ENCODE measurements at regions not wholly inside any gene's neighbourhood (a gene's known extent, or its start where the extent isn't known, plus 50 kb on each side); places are given as distances from the start of the nearest gene placed in this dataset.
"Not testable (repeated sequence)": the region's sequence is repeated elsewhere in the genome, so short reads cannot be mapped to it uniquely, and the experiment has no call there.

DNA sequence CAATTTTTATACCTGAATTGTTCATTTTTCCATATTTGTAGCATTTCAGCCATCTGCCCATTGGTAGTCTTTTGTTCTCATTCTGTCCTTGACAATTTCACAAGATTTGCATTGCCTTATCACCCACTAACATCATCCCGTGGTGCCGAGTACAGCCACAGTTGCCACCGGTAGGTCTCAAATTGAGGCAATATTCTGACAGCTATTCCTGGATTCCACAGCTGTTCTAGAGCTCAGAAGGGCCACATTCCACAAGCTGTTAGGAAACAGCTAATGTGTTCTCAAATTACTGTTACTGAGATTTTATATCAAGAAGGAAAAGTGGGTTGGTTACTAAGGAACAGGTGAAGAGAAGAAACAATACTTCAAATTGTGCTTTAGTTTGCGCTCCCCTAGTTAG lies 178.8 kb downstream of the RPRM start:
- no peak for DNase-seq

DNA sequence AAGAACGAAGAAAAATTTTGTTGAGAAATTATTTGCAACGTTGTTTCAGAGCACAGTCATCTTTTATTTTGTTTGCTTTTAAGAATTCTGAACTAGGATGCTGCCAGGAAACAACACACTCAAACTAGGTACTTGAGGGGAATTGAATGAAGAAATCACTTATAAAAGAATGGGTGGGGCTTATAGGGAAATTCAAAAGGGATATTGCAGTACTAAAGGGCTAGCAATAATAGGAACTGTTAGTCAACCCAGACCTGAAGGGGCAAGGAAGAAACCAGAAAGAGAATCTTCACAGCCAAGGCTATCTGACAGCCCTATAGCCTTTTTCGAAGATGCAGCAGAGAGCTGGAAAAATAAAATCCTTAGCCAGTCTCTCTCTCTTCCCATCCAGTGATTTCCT lies 179.3 kb downstream of the RPRM start:
- DNase-seq = no peak

DNA sequence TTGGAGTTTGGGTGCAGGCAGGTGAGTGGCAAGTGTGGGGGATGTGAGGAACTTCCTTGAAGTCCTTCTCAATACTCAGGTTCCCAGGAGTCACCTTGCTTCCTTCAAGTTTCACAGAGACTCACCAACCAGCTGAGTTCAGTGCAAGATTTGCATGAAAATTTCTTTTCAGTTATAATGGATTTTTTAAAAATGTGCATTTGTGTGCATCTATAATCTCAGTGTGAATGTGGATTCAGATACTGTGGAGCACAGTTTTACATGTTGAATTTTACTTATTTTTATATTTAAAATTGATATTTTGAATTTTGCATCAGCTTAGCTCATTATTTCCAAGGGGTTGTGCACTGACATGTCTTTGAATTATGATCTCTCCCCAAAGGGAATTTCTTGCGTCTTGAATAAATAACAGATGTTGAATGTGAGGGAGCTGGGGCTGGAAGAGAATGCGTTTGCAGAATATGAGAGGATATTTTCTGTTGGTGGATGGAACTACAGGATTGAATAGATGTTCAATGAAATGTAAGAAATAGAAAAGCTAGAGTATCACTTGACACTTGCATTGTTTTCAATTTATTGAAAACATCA lies 184.3 kb downstream of the RPRM start:
- no peak for DNase-seq

DNA sequence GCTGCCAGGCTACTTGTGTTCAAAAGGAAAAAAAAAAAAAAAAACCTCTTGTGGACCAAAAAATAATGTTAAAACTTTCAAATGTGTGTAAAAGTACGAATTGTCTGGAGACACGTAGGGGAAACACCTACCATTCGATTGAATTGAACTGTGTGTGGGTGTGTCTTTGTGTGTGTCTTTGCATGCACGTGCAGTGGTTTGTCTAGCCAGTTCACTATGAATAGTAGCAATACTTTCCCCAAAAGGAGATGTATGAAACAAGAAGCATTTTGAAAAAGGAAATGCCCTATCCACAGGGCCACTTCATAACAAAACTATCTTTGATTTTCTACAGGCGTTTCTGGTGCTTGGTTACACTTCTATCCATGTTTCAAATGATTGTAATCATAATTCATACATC lies 186.8 kb downstream of the RPRM start:
- DNase-seq = no peak

DNA sequence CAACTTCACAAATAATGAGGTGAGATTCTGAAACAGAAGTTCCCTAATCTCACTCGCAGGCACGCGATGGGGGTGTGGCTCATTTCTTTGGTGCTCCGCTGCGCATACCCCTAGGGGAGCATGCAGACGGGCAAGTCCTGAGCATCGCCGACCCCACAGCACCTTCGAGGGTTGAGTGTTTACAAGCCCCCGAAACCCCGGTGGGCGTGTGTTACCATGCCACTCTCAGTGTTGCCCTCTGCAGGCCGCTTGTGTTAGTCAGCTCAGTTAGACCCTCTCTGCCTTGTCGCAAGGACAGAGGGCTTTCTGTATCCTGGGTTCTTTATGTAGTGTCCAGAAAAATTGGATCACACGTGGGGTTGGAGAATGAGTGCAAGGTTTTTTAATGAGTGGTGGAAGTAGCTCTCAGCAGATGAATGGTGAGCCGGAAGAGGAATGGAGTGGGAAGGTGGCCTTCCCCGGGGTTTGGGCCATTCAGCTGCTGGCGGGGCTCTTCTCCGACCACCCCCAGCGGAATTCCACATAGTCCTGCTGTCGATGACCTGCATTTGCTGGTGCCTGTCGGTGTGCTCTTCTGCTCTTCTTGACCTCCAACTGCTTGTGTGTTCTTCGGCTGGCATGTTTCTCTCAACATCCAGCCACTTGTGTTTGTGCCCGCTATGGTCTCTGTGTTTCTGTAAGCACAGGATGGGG lies 191.3 kb downstream of the RPRM start:
- DNase-seq = no peak

DNA sequence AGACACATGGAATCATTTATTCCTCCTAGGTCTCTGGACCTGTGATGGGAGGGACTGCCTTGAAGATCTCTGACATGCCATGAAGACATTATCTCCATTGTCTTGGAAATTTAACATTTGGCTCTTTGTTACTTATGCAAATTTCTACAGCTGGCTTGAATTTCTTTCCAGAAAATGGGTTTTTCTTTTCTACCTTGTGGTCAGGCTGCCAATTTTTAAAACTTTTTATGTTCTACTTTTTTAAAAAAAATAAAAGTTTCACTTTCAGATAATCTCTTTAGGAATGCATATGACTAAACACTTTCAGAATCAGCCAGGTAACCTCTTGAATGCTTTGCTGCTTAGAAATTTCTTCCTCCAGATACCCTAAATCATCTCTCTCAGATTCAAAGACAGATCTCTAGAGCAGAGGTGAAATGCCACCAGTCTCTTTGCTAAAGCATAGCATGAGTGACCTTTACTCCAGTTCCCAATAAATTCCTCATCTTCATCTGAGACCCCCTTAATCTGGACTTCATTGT lies 209.6 kb downstream of the RPRM start:
- DNase-seq = no peak

DNA sequence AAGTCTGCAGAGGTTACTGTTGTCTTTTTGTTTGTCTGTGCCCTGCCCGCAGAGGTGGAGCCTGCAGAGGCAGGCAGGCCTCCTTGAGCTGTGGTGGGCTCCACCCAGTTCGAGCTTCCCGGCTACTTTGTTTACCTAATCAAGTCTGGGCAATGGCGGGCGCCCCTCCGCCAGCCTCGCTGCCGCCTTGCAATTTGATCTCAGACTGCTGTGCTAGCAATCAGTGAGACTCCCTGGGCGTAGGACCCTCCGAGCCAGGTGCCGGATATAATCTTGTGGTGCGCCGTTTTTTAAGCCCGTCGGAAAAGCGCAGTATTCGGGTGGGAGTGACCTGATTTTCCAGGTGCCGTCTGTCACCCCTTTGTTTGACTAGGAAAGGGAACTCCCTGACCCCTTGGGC lies 221.7 kb downstream of the RPRM start:
- not testable (repeated sequence) for DNase-seq

DNA sequence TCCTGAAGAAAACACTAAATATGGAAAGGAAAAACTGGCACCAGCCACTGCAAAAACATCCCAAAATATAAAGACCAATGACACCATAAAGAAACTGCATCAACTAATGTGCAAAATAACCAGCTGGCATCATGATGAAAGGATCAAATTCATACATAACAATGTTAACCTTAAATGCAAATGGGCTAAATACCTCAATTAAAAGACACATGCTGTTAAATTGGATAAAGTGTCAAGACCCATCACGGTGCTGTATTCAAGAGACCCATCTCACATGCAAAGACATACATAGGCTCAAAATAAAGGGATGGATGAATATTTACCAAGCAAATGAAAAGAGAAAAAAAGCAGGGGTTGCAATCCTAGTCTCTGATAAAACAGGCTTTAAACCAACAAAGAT lies 231.9 kb downstream of the RPRM start:
- DNase-seq = not testable (repeated sequence)

DNA sequence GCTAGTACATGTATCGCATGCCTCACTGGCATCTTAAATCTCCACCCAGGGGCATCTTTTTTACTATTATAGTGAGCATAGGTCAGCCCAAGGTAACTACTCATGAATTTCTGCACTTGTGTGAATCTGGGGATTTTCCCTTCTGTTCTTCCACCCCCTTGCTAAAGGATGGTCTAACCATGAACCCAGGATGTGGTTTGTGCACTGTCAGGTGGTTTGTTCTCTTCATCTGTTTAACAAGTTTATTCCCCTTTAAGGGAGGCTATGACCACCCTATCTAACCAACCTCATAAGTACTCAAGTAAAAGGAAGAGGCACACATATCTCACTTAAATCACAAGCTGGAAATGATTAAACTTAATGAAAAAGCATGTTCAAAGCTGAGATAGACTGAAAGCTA lies 243.0 kb downstream of the RPRM start:
- DNase-seq = no peak

DNA sequence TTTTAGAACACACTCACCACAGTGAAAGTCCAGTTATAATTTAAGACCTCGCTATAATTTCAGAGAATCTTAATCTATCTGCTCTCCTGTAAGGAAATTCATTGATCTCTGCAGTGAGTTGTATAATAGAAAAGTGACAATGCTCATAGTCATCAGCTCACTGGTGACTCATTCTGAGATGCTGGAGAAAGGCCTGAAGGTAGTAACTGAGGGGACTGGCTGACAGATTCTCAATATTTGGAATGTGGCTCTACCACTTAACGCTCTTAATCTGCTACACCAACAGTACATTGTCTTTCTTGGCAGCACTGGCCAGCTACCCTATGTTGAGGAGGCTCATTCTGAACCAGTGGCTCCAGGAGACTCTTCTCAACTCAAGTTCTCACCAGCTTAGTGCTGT lies 246.1 kb downstream of the RPRM start:
- no peak for DNase-seq

DNA sequence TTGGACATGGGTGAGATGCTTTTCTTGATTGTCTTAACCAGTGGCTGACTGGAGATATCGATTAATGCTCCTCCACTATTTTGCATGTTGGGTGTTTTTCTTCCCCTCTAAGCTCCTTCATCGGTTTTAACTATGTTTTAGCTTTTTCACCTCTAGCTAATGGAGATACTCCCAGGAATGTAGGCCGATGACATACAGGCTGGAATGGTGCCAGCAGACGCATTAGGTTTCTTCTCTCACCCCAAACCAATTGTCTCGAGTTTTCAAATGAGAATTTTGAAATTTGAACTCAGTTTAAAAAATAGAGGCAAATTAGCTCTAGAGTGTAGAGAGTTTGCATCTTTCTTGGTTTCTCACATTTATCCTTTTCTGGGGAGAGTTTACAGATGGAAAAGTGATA lies 247.6 kb downstream of the RPRM start:
- no peak for DNase-seq

DNA sequence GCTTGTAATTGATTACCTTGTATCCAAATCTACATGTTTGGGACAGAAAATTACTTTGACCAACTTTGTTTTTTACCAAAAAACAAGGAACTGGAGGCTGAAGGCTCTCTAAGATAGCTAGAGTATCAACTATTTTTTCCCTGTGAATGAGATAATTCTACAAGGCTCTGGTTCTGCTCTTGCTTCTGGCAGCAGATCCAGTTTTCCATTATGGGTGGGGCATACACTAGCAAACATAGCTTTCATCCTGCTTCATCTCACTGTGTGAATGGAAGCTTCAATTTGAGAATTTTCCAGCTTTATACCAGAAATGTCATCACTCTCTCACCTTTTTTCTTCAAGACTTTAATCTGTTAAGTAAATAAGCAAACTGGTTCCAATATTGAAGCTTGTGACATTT lies 249.7 kb downstream of the RPRM start:
- DNase-seq = no peak

DNA sequence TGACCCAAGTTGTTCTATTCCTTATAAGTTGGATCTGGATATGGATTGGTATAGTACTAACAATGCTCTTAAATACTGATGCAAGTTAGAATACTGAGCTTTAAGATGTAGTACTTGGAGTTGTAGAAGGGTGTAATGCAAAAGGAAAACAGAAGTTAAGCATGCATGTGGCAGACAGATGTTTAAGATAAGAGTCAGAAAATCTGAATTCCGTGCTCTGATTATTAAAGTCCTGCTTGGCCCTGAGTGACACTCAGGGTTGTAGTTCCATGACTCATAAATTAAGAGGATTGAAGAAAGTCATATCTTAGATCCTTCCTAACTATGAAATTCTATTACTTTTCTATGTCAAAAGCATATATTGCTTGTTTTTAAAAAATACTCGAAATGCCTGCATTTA lies 250.6 kb downstream of the RPRM start:
- no peak for DNase-seq

DNA sequence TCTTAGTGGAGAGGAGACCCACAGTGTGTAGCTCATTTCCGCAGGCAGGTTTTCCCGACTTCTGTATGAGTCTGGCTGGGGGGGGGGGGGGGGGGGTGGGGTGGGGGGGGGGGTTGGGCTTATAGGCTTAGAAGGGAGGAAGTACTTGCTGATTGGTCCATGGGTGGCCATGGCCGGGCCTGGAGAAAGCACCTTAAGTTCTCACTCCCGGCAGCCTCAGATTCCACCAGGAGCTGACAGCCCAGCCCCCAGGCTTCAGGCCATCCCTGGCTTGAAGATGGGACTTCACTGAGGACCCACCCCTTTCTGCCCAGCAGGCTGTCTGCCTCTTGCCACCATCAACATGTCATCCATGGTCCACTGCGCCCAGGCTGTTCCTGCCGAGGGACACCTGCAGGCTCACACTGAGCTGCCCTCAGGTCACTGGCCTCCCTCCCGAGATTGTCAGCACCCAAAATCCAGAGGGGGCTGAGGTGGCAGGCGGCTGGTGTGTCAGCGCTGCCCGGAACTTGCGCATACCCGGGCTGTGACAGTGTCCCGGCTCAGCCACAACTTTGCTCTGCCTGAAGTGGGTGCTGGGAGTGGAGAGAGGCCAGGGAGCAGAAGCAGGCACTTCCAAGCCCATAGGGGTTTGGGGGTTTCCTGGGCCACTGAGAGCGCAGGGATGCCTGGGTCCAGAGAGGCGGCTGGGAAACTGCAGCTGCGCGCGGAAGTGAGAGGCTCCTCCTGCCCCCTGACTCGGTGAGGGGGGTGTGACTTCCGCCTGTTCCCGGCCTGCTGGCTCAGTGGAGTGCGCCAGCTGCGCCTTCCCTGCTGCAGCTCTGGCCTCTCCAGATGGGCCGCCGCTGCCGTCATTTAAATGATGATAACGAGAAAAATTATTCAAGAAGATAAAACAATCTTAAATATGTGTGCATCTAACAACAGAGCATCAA lies 256.1 kb downstream of the RPRM start:
- no peak for DNase-seq

DNA sequence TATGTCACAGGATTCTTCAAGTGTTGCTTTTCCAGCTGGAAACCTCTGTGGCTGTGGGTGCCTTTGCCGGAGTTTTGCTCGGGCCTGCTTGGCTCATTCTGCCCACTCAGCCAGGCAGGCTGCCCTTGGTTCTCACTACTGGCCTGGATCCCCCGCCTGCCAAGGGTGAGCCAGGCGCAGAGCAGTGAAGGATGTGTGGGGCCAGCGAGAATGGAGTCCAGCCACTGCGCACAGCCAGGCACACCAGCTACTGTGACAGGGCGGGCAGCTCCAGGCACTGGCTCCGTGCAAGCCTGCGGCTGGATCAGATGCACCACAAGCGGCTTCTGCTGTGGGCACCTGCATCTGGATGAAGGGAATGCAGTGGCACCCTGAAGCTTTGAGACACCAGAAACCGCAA lies 257.1 kb downstream of the RPRM start:
- DNase-seq = no peak

DNA sequence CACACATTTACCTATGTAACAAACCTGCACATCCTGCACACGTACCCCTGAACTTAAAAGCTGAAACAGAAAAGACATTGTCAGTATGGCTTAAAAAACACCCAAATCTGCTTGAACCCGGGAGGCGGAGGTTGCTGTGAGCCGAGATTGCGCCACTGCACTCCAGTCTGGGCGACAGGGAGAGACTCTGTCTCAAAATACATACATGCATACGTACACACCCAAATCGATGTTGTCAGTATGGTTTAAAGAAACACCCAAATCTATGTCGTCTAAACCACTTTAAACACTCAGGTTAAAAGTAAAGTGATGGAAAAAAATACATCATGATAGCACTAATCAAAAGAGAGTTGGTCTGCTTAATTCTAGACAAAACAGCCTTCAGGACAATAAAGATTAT lies 257.5 kb downstream of the RPRM start:
- no peak for DNase-seq

DNA sequence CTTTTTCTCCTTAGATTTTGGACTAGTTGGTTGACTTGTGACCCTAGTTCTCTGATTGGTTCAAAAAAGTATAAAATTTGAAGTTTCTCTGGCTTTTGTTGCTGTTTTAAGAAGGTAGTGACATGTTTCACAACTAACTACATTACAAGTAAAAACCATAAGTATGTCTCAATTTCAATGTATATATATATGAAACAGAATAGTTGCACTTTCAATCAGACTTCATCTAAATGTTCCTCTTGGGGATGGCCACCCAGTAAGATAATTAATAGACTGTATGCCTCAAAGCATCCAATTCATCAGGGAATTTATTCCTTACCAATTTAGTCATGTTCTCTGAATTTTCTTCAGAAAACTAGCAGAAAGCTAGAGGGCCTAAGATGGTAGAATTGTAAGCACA lies 259.7 kb downstream of the RPRM start:
- no peak for DNase-seq

DNA sequence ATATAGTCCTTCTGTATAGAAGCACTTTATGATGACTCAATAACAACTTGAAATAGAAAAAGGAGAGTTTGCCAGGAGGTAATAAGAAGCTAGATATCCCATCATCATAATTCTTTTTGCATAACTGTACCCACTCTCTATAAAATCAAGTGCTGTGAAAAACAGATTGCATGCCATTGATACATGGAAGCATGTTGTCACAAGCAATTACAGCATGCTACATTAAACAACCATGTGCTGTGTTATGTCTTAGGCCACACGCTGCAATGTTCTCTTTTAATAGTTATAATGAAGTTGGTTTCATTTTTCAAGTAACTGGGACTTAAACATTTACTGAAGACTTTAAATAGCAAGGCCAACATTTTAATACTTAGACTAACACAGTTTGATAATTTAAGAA lies 264.2 kb downstream of the RPRM start:
- no peak for DNase-seq

DNA sequence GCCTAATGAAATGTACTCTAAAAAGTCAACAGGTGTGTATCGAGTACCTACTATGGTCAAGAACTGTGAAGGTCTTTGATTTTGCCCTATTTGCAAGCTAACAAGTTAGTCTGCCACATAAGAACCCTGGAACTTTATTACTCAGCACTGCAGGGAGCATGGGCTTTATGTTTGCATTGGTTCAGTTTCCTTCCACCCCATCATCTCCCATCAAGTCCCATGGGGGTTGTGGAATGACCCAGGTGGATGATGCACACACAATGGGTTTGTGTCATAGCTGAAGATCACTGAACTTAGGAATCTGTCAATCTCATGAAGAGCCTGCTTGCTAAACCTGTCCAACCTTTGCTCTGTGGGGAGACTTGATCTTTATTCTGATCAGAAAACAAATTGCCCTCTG lies 265.5 kb downstream of the RPRM start:
- no peak for DNase-seq

DNA sequence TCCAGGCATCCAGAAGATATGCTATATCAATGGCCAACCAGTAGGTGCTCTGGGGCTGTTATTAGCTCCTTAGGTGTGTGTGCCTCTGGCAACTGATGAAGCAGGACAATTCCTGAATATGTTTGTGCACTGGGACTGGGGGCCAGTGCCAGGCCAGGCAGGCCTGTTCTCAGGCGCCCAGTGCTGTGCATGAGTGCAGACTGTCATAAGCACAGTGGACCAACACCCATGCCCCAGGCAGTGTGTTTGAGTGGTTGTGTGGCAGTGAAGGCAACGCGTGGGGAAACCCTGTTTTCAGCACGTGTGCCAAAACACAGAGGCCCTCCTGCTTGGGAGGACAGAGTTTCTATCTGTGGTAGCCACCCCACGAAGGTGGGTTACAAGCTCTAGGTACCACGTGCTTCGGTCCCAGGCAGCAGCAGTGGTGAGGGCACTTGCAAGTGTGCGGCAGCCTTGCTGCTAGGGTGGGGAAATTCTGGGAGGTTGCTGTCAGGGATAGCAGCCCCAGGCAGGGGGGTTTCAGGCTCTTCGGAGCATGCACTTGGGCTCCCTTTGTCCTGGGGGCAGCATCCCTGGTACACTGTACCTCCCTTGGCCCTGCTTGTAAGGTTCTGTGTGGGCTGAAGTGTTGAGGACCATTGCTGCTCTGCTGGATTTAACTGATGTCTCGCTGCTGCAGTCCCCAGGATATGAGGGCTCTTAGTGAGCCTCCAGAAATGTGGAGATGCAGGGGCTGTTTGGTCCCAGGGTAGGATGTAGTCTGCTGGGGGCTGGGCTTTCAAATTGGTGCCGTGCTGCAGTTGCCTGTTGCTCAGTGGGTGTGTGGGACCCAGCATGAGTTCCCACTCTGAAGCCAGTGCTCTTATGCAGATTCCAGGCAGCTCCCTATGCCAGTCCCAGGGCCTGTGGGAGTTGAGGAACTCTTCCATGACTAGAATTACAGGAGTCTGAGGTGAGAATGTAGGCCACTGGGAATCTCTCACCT lies 280.9 kb downstream of the RPRM start:
- DNase-seq = no peak

DNA sequence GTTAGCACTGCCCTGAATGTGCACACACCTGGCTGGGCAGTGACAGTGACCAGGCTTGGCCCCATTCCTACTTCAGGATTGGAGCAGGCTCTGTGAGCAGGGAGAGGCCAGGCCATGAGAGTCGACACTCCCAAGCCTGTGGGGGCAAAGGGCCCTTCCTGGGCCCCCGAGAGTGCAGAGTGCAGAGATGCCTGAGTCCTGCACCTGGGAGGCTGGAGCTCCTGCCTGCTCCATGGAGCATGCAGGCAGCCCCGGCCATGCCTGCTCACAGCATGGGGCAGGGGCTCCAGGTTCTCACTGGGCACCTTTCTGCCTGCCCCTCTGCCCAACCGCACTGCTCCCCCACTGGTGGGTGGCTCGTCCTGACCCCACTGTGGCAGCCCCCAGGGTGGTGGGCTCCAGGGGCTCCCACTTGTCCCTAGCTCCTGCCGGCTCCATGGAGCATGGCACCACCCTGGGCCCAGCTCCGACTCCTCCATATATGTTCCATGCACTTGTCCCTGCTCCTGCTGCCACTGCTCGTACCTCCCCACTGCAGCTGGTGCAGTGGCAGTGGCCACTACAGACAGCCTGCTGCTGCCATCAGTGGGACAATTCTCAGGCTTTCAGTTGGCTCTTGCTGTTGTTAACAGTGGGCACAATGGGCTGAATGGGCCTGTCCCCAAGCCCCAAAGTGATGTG lies 282.0 kb downstream of the RPRM start:
- DNase-seq = no peak

DNA sequence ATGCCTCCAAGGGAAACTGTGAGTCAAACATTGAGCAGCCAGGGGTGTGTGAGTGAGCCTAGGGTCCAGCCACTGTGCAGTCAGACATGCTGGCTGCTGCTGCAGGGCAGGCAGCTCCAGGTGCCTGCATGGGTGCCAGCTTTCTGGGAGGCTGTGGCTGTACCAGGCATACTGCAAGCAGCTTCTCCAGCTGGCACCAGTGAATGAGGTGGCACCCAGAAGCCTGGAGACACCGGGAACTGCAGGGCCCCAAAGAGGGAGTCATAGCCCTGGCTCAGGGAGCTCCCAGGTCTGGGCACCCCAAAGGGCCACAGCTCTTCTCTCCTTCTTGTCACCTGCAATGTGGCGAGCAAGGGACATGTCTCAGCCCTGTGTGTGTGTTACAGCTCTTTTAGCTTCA lies 283.2 kb downstream of the RPRM start:
- DNase-seq = no peak
